Activated T-helper 1 cell treated with anti-CD3 and anti-CD28 coated beads, Interleukin-12 subunit alpha, Interleukin-12 subunit beta, Interleukin-2, Interleukin-4 antibody, amounts not matched to agents 30 ng/mL and 10 ng/mL and 1 ng/mL, durations not matched to agents 14 hours and 24 hours and 36 hours (primary cell): ENCODE measurements at regions not wholly inside any gene's neighbourhood (a gene's known extent, or its start where the extent isn't known, plus 50 kb on each side); places are given as distances from the start of the nearest gene placed in this dataset.
"Not testable (repeated sequence)": the region's sequence is repeated elsewhere in the genome, so short reads cannot be mapped to it uniquely, and the experiment has no call there.

Experiments used
- DNase-seq: peaks from one replicate; pipeline ENCODE4 v3.0.0; 2021; ENCODE audit warnings: low spot score
- H3K27ac Mint-ChIP-seq: one replicate; pipeline ENCODE4 v1.8.0; 2021; ENCODE audit warnings: mild to moderate bottlenecking, mixed read lengths
- H3K27me3 Mint-ChIP-seq: one replicate; pipeline ENCODE4 v1.8.0; 2022; ENCODE audit warnings: mild to moderate bottlenecking, moderate library complexity, mixed read lengths; ENCODE audit not compliant: insufficient read depth
- H3K36me3 Mint-ChIP-seq: one replicate; pipeline ENCODE4 v1.8.0; 2021; ENCODE audit warnings: low read depth, mixed read lengths
- H3K4me1 Mint-ChIP-seq: one replicate; pipeline ENCODE4 v1.8.0; 2021; ENCODE audit warnings: low read depth, mixed read lengths
- H3K4me3 Mint-ChIP-seq: one replicate; pipeline ENCODE4 v1.8.0; 2021; ENCODE audit warnings: mild to moderate bottlenecking, moderate library complexity, mixed read lengths
- H3K9me3 Mint-ChIP-seq: one replicate; pipeline ENCODE4 v1.8.0; 2021; ENCODE audit warnings: mixed read lengths
- intact Hi-C: fragments of 100-400 bp; cut with micrococcal nuclease; formaldehyde crosslinking; loops from one replicate; pipeline ENCODE4 v1.15.1; 2024

DNA sequence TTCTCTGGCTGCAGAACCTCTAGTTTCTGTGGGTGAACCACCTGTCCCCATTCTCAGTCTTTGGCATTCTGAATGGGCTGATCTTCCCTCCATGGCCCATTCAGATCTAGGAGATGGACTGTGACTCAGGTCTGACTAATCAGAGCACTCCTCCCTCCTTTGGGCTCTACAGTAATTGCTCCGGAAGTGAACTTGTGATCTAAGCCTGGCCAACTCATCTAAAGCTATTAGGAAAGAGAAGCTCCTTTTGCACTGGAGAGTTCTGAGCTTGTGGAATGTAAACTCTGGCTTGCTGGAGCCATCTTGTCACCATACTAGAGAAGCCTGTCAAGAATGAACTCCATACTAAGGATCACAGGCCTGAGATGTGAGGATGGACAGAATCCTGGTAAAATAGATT lies 168.2 kb downstream of the SUDS3 start:
- H3K4me3 Mint-ChIP-seq = no peak overlapping the region
- intact Hi-C loops = no loop called here
- no peak overlapping the region for H3K27ac Mint-ChIP-seq
- no peaks in the 10 kb centered on the region for H3K4me1 Mint-ChIP-seq
- DNase-seq = no peak
- H3K36me3 Mint-ChIP-seq = no peaks in the 10 kb centered on the region
- no peaks in the 10 kb centered on the region for H3K27me3 Mint-ChIP-seq
- peaks cover 4% of the 10 kb centered on the region for H3K9me3 Mint-ChIP-seq

GRCh38 chr12:118547606-118548005 lies 171.3 kb downstream of the SUDS3 start:
- H3K4me3 Mint-ChIP-seq, H3K27ac Mint-ChIP-seq, intact Hi-C loops, H3K27me3 Mint-ChIP-seq, H3K9me3 Mint-ChIP-seq, H3K4me1 Mint-ChIP-seq, DNase-seq, H3K36me3 Mint-ChIP-seq: not testable (repeated sequence)

- H3K36me3 Mint-ChIP-seq = no peaks in the 10 kb centered on the region
- H3K27me3 Mint-ChIP-seq = no peaks in the 10 kb centered on the region
- no peak overlapping the region for H3K4me3 Mint-ChIP-seq
- no peaks in the 10 kb centered on the region for H3K4me1 Mint-ChIP-seq
- intact Hi-C loops = no loop called here
- DNase-seq = no peak
- peaks cover 4% of the 10 kb centered on the region for H3K9me3 Mint-ChIP-seq
- H3K27ac Mint-ChIP-seq = no peak overlapping the region
Observed at GRCh38 chr12:118548887-118549509, 172.6 kb downstream of the SUDS3 start.

GRCh38 chr12:118549510-118549980 lies 173.2 kb downstream of the SUDS3 start:
- intact Hi-C loops = no loop called here
- peaks cover 4% of the 10 kb centered on the region for H3K9me3 Mint-ChIP-seq
- no peak overlapping the region for H3K4me3 Mint-ChIP-seq
- no peaks in the 10 kb centered on the region for H3K27me3 Mint-ChIP-seq
- no peak for DNase-seq
- H3K27ac Mint-ChIP-seq = no peak overlapping the region
- no peaks in the 10 kb centered on the region for H3K36me3 Mint-ChIP-seq
- no peaks in the 10 kb centered on the region for H3K4me1 Mint-ChIP-seq

- DNase-seq = no peak
- H3K27ac Mint-ChIP-seq = no peak overlapping the region
- intact Hi-C loops = no loop called here
- H3K4me1 Mint-ChIP-seq = no peaks in the 10 kb centered on the region
- no peak overlapping the region for H3K4me3 Mint-ChIP-seq
- H3K36me3 Mint-ChIP-seq = no peaks in the 10 kb centered on the region
- no peaks in the 10 kb centered on the region for H3K9me3 Mint-ChIP-seq
- no peaks in the 10 kb centered on the region for H3K27me3 Mint-ChIP-seq
Observed at GRCh38 chr12:118553856-118554504, 177.6 kb downstream of the SUDS3 start.

DNA sequence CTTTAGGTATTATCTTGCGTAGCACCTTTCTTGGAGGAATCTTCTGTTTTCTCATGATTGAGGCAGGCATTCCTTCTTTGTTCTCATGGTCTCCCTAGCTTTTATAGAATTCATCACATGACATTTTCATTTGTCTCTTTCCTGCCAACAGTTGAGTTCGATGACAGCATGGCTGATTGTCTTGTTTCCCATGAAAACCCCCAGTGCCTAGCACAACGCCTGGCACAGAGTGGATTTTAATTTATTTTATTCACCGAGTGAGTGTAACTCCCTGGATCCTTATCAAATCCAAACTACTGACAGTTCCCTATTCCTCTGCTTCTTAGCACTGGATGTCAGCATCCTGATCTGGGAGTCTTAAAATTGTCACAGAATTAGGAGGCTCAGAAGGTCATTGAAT lies 182.6 kb downstream of the SUDS3 start:
- no peak overlapping the region for H3K27ac Mint-ChIP-seq

DNA sequence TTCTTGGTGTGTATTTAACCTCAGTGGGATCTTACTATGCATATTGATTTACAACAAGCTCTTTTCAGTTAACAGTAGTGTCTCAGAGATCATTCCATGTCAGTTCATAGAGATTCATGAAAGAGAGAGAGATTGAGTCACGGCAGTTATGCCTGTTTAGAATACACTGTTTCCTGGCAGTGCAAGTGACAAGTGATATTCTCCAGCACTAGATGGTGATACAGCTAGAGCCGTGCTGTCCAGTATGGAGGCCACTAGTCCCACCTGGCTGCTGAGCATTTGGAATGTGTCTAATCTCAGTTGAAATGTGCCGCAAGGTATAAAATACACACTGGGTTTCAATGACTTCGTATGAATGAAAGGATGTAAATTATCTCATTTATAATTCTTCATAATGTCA lies 184.4 kb downstream of the SUDS3 start:
- intact Hi-C loops = no loop called here
- no peak for DNase-seq
- Mint-ChIP-seq H3K4me3 (no peak overlapping the region), H3K27me3 (no peaks in the 10 kb centered on the region), H3K4me1 (no peaks in the 10 kb centered on the region), H3K27ac (no peak overlapping the region), H3K9me3 (no peaks in the 10 kb centered on the region), H3K36me3 (no peaks in the 10 kb centered on the region)

More for the DNA sequence above, 182.6 kb downstream of the SUDS3 start:
- H3K27me3 Mint-ChIP-seq = no peaks in the 10 kb centered on the region
- no peaks in the 10 kb centered on the region for H3K4me1 Mint-ChIP-seq
- no peaks in the 10 kb centered on the region for H3K9me3 Mint-ChIP-seq
- H3K36me3 Mint-ChIP-seq = no peaks in the 10 kb centered on the region
- no peak for DNase-seq
- intact Hi-C loops = no loop called here
- H3K4me3 Mint-ChIP-seq = no peak overlapping the region

DNA sequence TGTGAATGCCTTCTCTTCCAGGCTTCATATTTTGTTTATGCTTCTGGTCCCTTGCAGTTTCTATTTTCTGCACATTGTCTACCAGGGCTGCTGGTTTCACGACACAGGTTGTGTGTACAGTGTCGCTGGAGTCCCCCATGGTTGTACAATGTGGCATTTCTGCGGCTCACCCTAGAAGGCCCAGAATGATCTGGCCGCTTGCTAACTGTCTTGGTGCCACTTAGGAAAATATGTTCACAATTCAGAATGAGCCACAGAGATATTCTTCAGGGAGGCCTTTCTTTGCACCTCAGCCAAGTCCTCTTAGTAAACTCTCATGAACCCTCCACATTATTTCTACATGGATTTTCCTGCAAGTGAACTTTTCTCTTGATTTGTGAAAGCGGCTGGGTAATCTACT lies 195.4 kb downstream of the SUDS3 start:
- Mint-ChIP-seq H3K27me3 (no peaks in the 10 kb centered on the region), H3K9me3 (no peaks in the 10 kb centered on the region), H3K27ac (no peak overlapping the region), H3K36me3 (no peaks in the 10 kb centered on the region), H3K4me1 (no peaks in the 10 kb centered on the region), H3K4me3 (no peak overlapping the region)
- intact Hi-C loops = no loop called here
- no peak for DNase-seq

DNA sequence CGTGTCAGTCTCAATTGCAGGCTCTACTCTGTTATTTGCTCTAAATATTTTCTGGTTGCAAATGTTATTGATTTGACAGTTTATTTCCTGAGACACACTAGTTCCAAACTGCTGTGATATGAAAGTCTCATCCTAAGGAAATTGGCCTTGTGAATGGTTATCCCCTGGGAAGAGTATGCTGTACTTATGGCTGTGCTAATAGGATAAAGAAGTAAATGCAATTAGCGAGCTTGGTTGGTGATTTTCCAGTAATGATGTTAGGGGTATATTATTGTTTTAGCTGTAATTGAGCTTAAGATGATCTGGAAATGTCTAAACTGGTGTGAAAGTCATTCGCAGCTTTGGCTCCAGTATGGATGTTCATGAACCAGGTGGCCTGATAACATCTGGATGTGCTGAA lies 197.9 kb downstream of the SUDS3 start:
- H3K4me1 Mint-ChIP-seq = no peaks in the 10 kb centered on the region
- no peaks in the 10 kb centered on the region for H3K27me3 Mint-ChIP-seq
- H3K27ac Mint-ChIP-seq = no peak overlapping the region
- no peaks in the 10 kb centered on the region for H3K36me3 Mint-ChIP-seq
- H3K4me3 Mint-ChIP-seq = no peak overlapping the region
- intact Hi-C loops = no loop called here
- DNase-seq = no peak
- no peaks in the 10 kb centered on the region for H3K9me3 Mint-ChIP-seq

- H3K4me3 Mint-ChIP-seq = no peak overlapping the region
- no peaks in the 10 kb centered on the region for H3K27me3 Mint-ChIP-seq
- DNase-seq = no peak
- no peaks in the 10 kb centered on the region for H3K9me3 Mint-ChIP-seq
- intact Hi-C loops = no loop called here
- H3K27ac Mint-ChIP-seq = no peak overlapping the region
- H3K36me3 Mint-ChIP-seq = no peaks in the 10 kb centered on the region
- no peaks in the 10 kb centered on the region for H3K4me1 Mint-ChIP-seq
Observed at GRCh38 chr12:118575730-118576129, 199.4 kb downstream of the SUDS3 start.

- H3K27me3 Mint-ChIP-seq = no peaks in the 10 kb centered on the region
Observed at GRCh38 chr12:118581371-118581770, 205.0 kb downstream of the SUDS3 start.

DNA sequence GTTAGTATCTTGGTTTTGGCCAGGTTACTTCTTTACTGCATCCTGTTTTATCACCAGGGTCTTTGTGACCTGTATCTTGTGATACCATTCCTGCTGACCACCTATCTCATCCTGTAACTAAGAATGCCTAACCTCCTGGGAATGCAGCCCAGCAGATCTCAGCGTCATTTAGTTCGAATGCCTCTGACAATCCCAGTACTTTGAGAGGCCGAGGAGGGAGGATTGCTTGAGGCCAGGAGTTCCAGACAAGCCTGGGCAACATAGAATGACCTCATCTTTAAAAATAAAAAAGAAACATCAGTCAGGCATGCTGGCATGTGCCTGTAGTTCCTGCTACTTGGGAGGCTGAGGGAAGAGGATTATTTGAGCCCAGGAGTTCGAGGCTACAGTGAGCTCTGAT lies 206.5 kb downstream of the SUDS3 start:
- Mint-ChIP-seq H3K4me3 (no peak overlapping the region), H3K27ac (no peak overlapping the region), H3K4me1 (no peaks in the 10 kb centered on the region), H3K9me3 (no peaks in the 10 kb centered on the region), H3K36me3 (no peaks in the 10 kb centered on the region), H3K27me3 (no peaks in the 10 kb centered on the region)
- DNase-seq = no peak
- intact Hi-C loops = no loop called here

More at GRCh38 chr12:118581371-118581770, 205.0 kb downstream of the SUDS3 start:
- Mint-ChIP-seq H3K36me3 (no peaks in the 10 kb centered on the region), H3K4me3 (no peak overlapping the region), H3K9me3 (no peaks in the 10 kb centered on the region), H3K4me1 (no peaks in the 10 kb centered on the region), H3K27ac (no peak overlapping the region)
- intact Hi-C loops = no loop called here
- no peak for DNase-seq

DNA sequence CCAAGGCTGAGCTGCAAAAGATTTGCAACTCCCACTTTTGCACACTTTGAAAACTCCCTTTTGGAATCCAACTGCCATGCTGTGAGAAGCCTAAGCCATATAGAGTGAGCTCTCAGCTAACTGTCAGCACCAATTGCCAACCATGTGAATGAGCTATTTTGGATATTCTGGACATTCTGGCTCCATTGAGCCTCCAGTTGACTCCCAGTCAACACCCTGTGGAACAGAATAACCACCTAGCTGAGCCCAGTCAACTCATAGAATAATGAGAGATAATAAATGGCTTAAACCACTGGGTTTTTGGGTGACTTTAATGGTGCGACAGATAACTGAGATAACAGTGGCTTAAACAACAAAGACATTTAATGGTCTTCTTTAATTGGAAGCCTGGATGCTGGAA lies 210.1 kb downstream of the SUDS3 start:
- no peaks in the 10 kb centered on the region for H3K27me3 Mint-ChIP-seq
- DNase-seq = no peak
- H3K36me3 Mint-ChIP-seq = no peaks in the 10 kb centered on the region
- H3K9me3 Mint-ChIP-seq = no peaks in the 10 kb centered on the region
- no peaks in the 10 kb centered on the region for H3K4me1 Mint-ChIP-seq
- H3K27ac Mint-ChIP-seq = no peak overlapping the region
- intact Hi-C loops = no loop called here
- H3K4me3 Mint-ChIP-seq = no peak overlapping the region

DNA sequence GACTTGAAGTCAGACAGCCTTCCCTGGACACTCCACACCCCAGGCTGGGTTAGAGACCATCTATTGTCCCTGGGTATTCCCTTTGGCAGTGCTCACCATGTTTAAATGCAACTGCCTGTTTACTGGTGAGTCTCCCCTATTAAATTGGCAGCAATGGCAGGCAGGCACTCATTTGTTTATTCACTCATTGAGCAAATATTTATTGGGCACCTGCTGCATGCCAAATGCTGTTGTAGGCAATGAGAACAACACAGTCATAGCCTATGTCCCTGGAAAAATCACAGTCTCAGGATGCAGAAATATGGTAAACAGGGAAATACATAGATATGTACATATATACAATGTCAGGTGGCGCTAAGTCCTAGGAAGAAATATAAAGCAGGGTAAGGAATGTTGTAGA lies 212.8 kb downstream of the SUDS3 start:
- no peak for DNase-seq
- H3K27me3 Mint-ChIP-seq = no peaks in the 10 kb centered on the region
- no peaks in the 10 kb centered on the region for H3K4me1 Mint-ChIP-seq
- H3K36me3 Mint-ChIP-seq = no peaks in the 10 kb centered on the region
- H3K4me3 Mint-ChIP-seq = no peak overlapping the region
- H3K9me3 Mint-ChIP-seq = no peaks in the 10 kb centered on the region
- H3K27ac Mint-ChIP-seq = no peak overlapping the region
- intact Hi-C loops = no loop called here
